ENCODE measurements at regions not wholly inside any gene's neighbourhood (a gene's known extent, or its start where the extent isn't known, plus 50 kb on each side); places are given as distances from the start of the nearest gene placed in this dataset.
"Not testable (repeated sequence)": the region's sequence is repeated elsewhere in the genome, so short reads cannot be mapped to it uniquely, and the experiment has no call there.

DNA sequence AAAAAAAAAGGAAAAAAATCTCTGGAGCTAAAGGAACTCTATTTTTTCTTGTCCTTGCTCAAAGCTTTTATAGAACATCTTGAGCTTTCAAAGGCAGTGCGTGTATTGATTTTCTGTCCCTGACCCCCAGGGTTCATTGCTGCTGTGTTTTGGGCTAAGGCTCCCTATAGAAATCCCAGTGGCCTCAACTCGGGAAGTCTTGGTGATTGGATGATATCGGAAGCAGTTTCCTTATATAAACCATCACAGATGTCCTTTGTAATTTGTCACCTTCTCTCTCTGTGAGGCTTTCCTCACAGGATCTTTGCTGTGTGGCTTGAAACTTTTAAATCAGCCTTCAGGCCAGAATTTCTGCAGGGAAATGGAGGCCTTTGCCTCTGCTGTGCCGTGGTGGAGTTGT lies 397.7 kb downstream of the RPS6KC1 start:
- ChIA-PET CTCF (no interaction called here), POLR2A (no interaction called here)
- DNase-seq (ENCODE audit: extremely low spot score) = no peak
- TF ChIP-seq TARDBP (IDR thresholded peaks at IDR 0.05) = no peak
- TF ChIP-seq PKNOX1 (IDR thresholded peaks at IDR 0.05) = no peak
- no peak for TF ChIP-seq L3MBTL2 (conservative IDR thresholded peaks at IDR 0.05)
- TF ChIP-seq LEF1 (IDR thresholded peaks at IDR 0.05; ENCODE audit: borderline replicate concordance) = no peak
- TF ChIP-seq FOXM1 (IDR thresholded peaks at IDR 0.05; ENCODE audit: borderline replicate concordance) = no peak
- no peak for TF ChIP-seq ARNT (IDR thresholded peaks at IDR 0.05)
- no peak for TF ChIP-seq HDGF (IDR thresholded peaks at IDR 0.05; ENCODE audit: borderline replicate concordance)
- no peak for TF ChIP-seq SUZ12 (IDR thresholded peaks at IDR 0.05)
- TF ChIP-seq SP1 (IDR thresholded peaks at IDR 0.05) = no peak
- TF ChIP-seq BHLHE40 (IDR thresholded peaks at IDR 0.05; ENCODE audit: borderline replicate concordance) = no peak
- TF ChIP-seq FOXA1 (IDR thresholded peaks at IDR 0.05) = no peak
- no peak for TF ChIP-seq FOXK2 (IDR thresholded peaks at IDR 0.05)
- no peak for TF ChIP-seq ZNF384 (IDR thresholded peaks at IDR 0.05)
- TF ChIP-seq NFRKB (IDR thresholded peaks at IDR 0.05) = no peak
- no peak for TF ChIP-seq CTBP1 (IDR thresholded peaks at IDR 0.05; ENCODE audit: borderline replicate concordance)

- no peak for DNase-seq (ENCODE audit: extremely low spot score)
- POLR2A ChIA-PET = no interaction called here
- TF ChIP-seq TARDBP (IDR thresholded peaks at IDR 0.05) (no peak), ARNT (IDR thresholded peaks at IDR 0.05) (no peak), L3MBTL2 (conservative IDR thresholded peaks at IDR 0.05) (no peak), LEF1 (IDR thresholded peaks at IDR 0.05; ENCODE audit: borderline replicate concordance) (no peak), PKNOX1 (IDR thresholded peaks at IDR 0.05) (no peak), CTBP1 (IDR thresholded peaks at IDR 0.05; ENCODE audit: borderline replicate concordance) (no peak), HDGF (IDR thresholded peaks at IDR 0.05; ENCODE audit: borderline replicate concordance) (no peak), BHLHE40 (IDR thresholded peaks at IDR 0.05; ENCODE audit: borderline replicate concordance) (no peak), FOXM1 (IDR thresholded peaks at IDR 0.05; ENCODE audit: borderline replicate concordance) (no peak), FOXK2 (IDR thresholded peaks at IDR 0.05) (no peak), ZNF384 (IDR thresholded peaks at IDR 0.05) (no peak), FOXA1 (IDR thresholded peaks at IDR 0.05) (no peak), SP1 (IDR thresholded peaks at IDR 0.05) (no peak), ELF4 (IDR thresholded peaks at IDR 0.05) (no peak), NFRKB (IDR thresholded peaks at IDR 0.05) (no peak), SUZ12 (IDR thresholded peaks at IDR 0.05) (no peak)
- CTCF ChIA-PET = no interaction called here
These were observed 401.5 kb downstream of the RPS6KC1 start for GRCh38 chr1:213452501-213452900.

DNA sequence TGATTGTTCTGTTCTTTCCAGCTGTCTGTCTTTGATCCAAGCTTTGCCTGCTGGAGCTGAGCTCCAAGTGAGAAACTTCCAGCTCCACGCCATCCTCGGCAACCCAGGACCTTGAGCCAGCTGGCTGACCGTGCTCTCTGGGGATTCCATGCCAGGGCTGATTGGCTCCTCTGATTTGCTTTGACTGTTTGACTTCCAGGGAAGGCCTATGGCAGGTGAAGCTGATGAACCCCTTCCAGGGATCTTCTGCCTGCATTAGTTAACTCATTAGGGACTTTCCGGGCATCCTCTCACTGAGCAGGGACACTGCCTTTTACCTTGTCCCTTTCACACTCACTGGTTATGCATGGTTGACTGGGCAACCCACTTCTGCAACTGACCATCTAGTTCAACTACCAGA lies 406.1 kb downstream of the RPS6KC1 start:
- TF ChIP-seq FOXK2 (IDR thresholded peaks at IDR 0.05) = no peak
- no peak for TF ChIP-seq ZNF384 (IDR thresholded peaks at IDR 0.05)
- no peak for DNase-seq (ENCODE audit: extremely low spot score)
- CTCF ChIA-PET = no interaction called here
- POLR2A ChIA-PET = no interaction called here

DNA sequence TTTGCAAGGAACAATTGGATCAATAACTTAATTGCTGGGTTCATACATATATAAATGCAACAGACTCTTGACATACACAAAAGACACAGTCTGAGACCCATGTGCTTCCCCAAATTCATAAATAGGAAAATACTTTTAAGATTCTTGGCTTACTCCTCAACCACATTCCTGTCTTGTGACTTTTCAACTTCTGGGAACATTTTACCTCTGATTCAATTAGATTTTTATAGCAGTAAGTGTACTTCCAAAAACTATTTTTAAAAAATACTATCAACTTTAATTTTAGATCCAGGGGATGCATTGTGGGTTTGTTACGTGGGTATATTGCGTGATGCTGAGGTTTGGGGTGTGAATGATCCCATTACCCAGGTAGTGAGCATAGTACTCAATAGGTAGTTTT lies 406.7 kb downstream of the RPS6KC1 start:
- no peak for TF ChIP-seq PKNOX1 (IDR thresholded peaks at IDR 0.05)
- TF ChIP-seq TARDBP (IDR thresholded peaks at IDR 0.05) = no peak
- no peak for TF ChIP-seq ARNT (IDR thresholded peaks at IDR 0.05)
- no peak for TF ChIP-seq L3MBTL2 (conservative IDR thresholded peaks at IDR 0.05)
- TF ChIP-seq FOXK2 (IDR thresholded peaks at IDR 0.05) = no peak
- TF ChIP-seq NFRKB (IDR thresholded peaks at IDR 0.05) = no peak
- no peak for TF ChIP-seq CTBP1 (IDR thresholded peaks at IDR 0.05; ENCODE audit: borderline replicate concordance)
- POLR2A ChIA-PET = no interaction called here
- DNase-seq (ENCODE audit: extremely low spot score) = no peak
- CTCF ChIA-PET = no interaction called here

DNA sequence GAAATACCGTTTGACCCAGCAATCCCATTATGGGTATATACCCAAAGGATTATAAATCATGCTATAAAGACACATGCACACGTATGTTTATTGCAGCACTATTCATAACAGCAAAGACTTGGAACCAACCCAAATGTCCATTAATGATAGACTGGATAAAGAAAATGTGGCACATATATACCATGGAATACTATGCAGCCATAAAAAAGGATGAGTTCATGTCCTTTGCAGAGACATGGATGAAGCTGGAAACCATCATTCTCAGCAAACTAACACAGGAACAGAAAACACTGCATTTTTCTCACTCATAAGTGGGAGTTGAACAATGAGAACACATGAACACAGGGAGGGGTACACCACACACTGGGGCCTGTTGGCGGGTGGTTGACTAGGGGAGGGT lies 411.3 kb downstream of the RPS6KC1 start:
- DNase-seq (ENCODE audit: extremely low spot score); CTCF ChIA-PET; POLR2A ChIA-PET: not testable (repeated sequence)

GRCh38 chr1:213464786-213465460 lies 413.9 kb downstream of the RPS6KC1 start:
- POLR2A ChIA-PET = no interaction called here
- TF ChIP-seq ZNF384 (IDR thresholded peaks at IDR 0.05) (no peak), FOXA1 (IDR thresholded peaks at IDR 0.05) (no peak), FOXM1 (IDR thresholded peaks at IDR 0.05; ENCODE audit: borderline replicate concordance) (no peak), ELF4 (IDR thresholded peaks at IDR 0.05) (no peak), PKNOX1 (IDR thresholded peaks at IDR 0.05) (no peak), NFRKB (IDR thresholded peaks at IDR 0.05) (no peak), BHLHE40 (IDR thresholded peaks at IDR 0.05; ENCODE audit: borderline replicate concordance) (no peak), L3MBTL2 (conservative IDR thresholded peaks at IDR 0.05) (no peak), SUZ12 (IDR thresholded peaks at IDR 0.05) (no peak)
- CTCF ChIA-PET = no interaction called here
- no peak for DNase-seq (ENCODE audit: extremely low spot score)
